Trophoblast cell (in vitro differentiated cells and primary cell): ENCODE measurements at regions not wholly inside any gene's neighbourhood (a gene's known extent, or its start where the extent isn't known, plus 50 kb on each side); places are given as distances from the start of the nearest gene placed in this dataset.

Experiments
- DNase-seq, 2 donors: peaks; one replicate each; pipeline ENCODE4 v3.0.0-alpha.2; 2016
- H2AFZ ChIP-seq: 2 replicates; pipeline ENCODE4 v1.6.1; 2013; ENCODE audit warnings: low read length, moderate library complexity, mild to moderate bottlenecking; ENCODE audit not compliant: insufficient read depth, poor library complexity
- H2AK5ac ChIP-seq: 2 replicates; pipeline ENCODE4 v1.6.1; 2013; ENCODE audit warnings: mild to moderate bottlenecking, low read length
- H2BK120ac ChIP-seq: 2 replicates; pipeline ENCODE4 v1.6.1; 2013; ENCODE audit warnings: low read length, mild to moderate bottlenecking, moderate library complexity; ENCODE audit not compliant: insufficient read depth, poor library complexity
- H2BK12ac ChIP-seq: 2 replicates; pipeline ENCODE4 v1.6.1; 2013; ENCODE audit warnings: mild to moderate bottlenecking, low read length, moderate library complexity
- H2BK5ac ChIP-seq: 2 replicates; pipeline ENCODE4 v1.6.1; 2013; ENCODE audit warnings: low read length, low read depth, moderate library complexity, mild to moderate bottlenecking; ENCODE audit not compliant: poor library complexity
- H3K14ac ChIP-seq: 2 replicates; pipeline ENCODE4 v1.6.1; 2013; ENCODE audit warnings: mild to moderate bottlenecking, low read length
- H3K18ac ChIP-seq: 2 replicates; pipeline ENCODE4 v1.6.1; 2013; ENCODE audit warnings: mild to moderate bottlenecking, low read length
- H3K23ac ChIP-seq: 2 replicates; pipeline ENCODE4 v1.6.1; 2013; ENCODE audit warnings: low read length
- H3K27ac ChIP-seq: 2 replicates; pipeline ENCODE4 v1.5.1; 2013; ENCODE audit warnings: low read depth, mild to moderate bottlenecking, inconsistent platforms, low read length, moderate library complexity
- H3K27me3 ChIP-seq: 2 replicates; pipeline ENCODE4 v1.6.1; 2013; ENCODE audit warnings: inconsistent platforms, mild to moderate bottlenecking, low read length, moderate library complexity; ENCODE audit not compliant: insufficient read depth
- H3K36me3 ChIP-seq, 2 experiments: 1 replicate in 1 of 2; 2 replicates in 1 of 2; pipeline ENCODE4 v1.6.1; 2013; ENCODE audit warnings: low read length in 2 of 2, mild to moderate bottlenecking in 2 of 2, moderate library complexity in 1 of 2; ENCODE audit not compliant: insufficient read depth in 2 of 2, control insufficient read depth in 1 of 2
- H3K4ac ChIP-seq: 2 replicates; pipeline ENCODE4 v1.6.1; 2013; ENCODE audit warnings: low read depth, mild to moderate bottlenecking, low read length, moderate library complexity
- H3K4me1 ChIP-seq, 2 experiments: 1 replicate in 1 of 2; 2 replicates in 1 of 2; pipeline ENCODE4 v1.6.1; 2013; ENCODE audit warnings: low read length in 2 of 2, mild to moderate bottlenecking in 2 of 2, moderate library complexity in 1 of 2; ENCODE audit not compliant: insufficient read depth in 2 of 2, control insufficient read depth in 1 of 2
- H3K4me2 ChIP-seq: 2 replicates; pipeline ENCODE4 v1.6.1; 2013; ENCODE audit warnings: inconsistent platforms, mild to moderate bottlenecking, low read length, moderate library complexity
- H3K4me3 ChIP-seq: 2 replicates; pipeline ENCODE4 v1.5.1; 2013; ENCODE audit warnings: mild to moderate bottlenecking, low read depth, low read length, inconsistent platforms
- H3K79me1 ChIP-seq: one replicate; pipeline ENCODE4 v1.6.1; 2013; ENCODE audit warnings: low read length
- H3K79me2 ChIP-seq: 2 replicates; pipeline ENCODE4 v1.6.1; 2013; ENCODE audit warnings: low read length, mild to moderate bottlenecking; ENCODE audit not compliant: control insufficient read depth, insufficient read depth, poor library complexity
- H3K9ac ChIP-seq: 2 replicates; pipeline ENCODE4 v1.6.1; 2013; ENCODE audit warnings: mild to moderate bottlenecking, low read length
- H3K9me3 ChIP-seq: 2 replicates; pipeline ENCODE4 v1.6.1; 2013; ENCODE audit warnings: low read depth, mild to moderate bottlenecking, control low read depth, inconsistent platforms, low read length; ENCODE audit not compliant: insufficient read depth
- H4K12ac ChIP-seq: 2 replicates; pipeline ENCODE4 v1.6.1; 2013; ENCODE audit warnings: low read depth, mild to moderate bottlenecking, low read length, moderate library complexity
- H4K8ac ChIP-seq: 2 replicates; pipeline ENCODE4 v1.6.1; 2013; ENCODE audit warnings: low read depth, mild to moderate bottlenecking, low read length, moderate library complexity
- H4K91ac ChIP-seq: one replicate; pipeline ENCODE4 v1.6.1; 2013; ENCODE audit warnings: low read depth, mild to moderate bottlenecking, low read length, moderate library complexity
- WGBS: extraction: QIAGEN DNeasy Blood & Tissue Kit; methylation state at CpG from one replicate; pipeline ENCODE4 v1.1.7; 2013; ENCODE audit warnings: missing lambda C conversion rate; ENCODE audit not compliant: insufficient read length, insufficient coverage; ENCODE audit errors: extremely low coverage; 5-methylcytosine and 5-hydroxymethylcytosine counted together

DNA sequence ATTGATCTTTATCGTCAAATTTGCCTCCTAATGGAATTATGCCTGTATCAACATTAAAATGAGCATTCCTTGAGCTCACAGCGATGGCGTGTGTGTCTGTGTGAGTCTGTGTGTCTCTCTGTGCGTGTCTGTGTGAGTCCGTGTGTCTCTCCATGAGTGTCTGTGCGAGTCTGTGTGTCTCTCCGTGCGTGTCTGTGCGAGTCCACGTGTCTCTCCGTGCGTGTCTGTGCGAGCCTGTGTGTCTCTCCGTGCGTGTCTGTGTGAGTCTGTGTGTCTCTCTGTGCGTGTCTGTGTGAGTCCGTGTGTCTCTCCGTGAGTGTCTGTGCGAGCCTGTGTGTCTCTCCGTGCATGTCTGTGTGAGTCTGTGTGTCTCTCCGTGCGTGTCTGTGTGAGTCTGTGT is 326.5 kb upstream of the B3GAT1 start:
- no CpG with 5 or more reads among the region's 22 CpGs for WGBS
- H3K4me3 ChIP-seq = no peak overlapping the region
- no peaks in the 10 kb centered on the region for H3K27me3 ChIP-seq
- H2BK5ac ChIP-seq = no peak overlapping the region
- no peak overlapping the region for H3K4ac ChIP-seq
- H3K4me1 ChIP-seq = peaks cover 0 to 8% of the 10 kb centered on the region in 2 experiments
- no peaks in the 10 kb centered on the region for H3K79me2 ChIP-seq
- no peak overlapping the region for H4K12ac ChIP-seq
- H3K18ac ChIP-seq = peak overlapping the region; percentile 2
- H3K36me3 ChIP-seq = no peaks in the 10 kb centered on the region
- no peak for DNase-seq
- H3K9ac ChIP-seq = no peak overlapping the region
- H2AK5ac ChIP-seq = no peak overlapping the region
- no peak overlapping the region for H2AFZ ChIP-seq
- H3K9me3 ChIP-seq = peaks cover 11% of the 10 kb centered on the region
- peak overlapping the region; percentile 30 for H3K14ac ChIP-seq
- no peak overlapping the region for H4K8ac ChIP-seq
- no peak overlapping the region for H4K91ac ChIP-seq
- H2BK120ac ChIP-seq = no peak overlapping the region
- H3K27ac ChIP-seq = no peak overlapping the region
- H3K4me2 ChIP-seq = no peak overlapping the region
- no peak overlapping the region for H2BK12ac ChIP-seq
- H3K79me1 ChIP-seq = no peaks in the 10 kb centered on the region
- H3K23ac ChIP-seq = no peak overlapping the region

DNA sequence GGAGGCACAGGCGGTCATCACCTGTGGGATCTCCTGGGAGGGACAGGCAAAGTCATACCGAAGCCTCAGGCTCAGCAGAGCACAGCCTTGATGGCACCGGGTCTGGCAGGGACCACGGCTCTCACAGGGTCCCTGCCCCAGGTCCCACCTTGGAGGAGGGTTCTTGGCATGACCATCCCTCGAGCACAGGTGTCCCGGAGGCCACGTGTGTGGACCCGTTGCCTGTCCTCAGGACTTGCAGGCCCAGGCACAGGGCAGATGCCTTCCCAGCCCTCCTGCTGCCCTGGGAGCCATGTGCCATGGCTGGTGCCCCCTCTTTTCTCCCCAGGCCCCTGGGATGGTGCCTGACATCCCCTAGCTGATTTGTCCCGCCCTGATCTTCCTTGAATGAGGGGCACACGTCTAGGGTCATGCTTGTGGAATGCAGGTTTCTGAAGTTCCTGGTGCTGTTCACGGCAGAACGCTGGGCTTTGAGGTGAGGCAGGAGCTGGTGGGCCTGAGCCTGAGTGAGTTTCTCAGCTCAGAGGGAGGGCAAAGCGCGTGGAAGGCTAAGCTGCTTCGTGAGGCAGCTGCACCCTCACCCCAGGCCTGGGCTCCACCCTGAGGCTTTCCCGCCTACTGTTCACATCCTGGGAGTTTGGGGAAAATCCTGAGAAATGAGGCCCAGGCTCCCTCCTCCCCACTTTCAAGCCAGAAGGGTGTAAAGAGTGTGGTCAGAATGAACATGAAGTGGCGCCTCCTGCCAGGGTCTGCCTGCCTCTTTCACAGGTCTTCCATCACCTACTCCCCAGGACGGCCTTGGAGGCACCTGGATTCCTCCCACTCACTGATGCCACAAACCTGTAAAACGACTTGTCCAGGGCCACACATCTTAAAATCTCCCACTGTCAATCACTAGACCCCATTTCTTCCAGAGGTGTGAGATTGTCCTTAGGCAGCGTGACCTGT is 325.8 kb upstream of the B3GAT1 start:
- Histone ChIP-seq H3K18ac (no peak overlapping the region), H3K27me3 (no peaks in the 10 kb centered on the region), H3K4me1 (peaks cover 0 to 9% of the 10 kb centered on the region in 2 experiments), H3K9me3 (peaks cover 11% of the 10 kb centered on the region), H3K4me3 (no peak overlapping the region), H3K14ac (no peak overlapping the region), H2BK5ac (no peak overlapping the region), H3K9ac (no peak overlapping the region), H3K79me1 (no peaks in the 10 kb centered on the region), H2BK12ac (no peak overlapping the region), H2AFZ (no peak overlapping the region), H3K4ac (no peak overlapping the region), H3K36me3 (no peaks in the 10 kb centered on the region), H3K23ac (no peak overlapping the region), H3K79me2 (no peaks in the 10 kb centered on the region), H3K27ac (no peak overlapping the region), H2AK5ac (no peak overlapping the region), H4K91ac (no peak overlapping the region), H2BK120ac (no peak overlapping the region), H3K4me2 (no peak overlapping the region), H4K8ac (no peak overlapping the region), H4K12ac (no peak overlapping the region)
- no peak for DNase-seq
- WGBS = no CpG with 5 or more reads among the region's 20 CpGs

DNA sequence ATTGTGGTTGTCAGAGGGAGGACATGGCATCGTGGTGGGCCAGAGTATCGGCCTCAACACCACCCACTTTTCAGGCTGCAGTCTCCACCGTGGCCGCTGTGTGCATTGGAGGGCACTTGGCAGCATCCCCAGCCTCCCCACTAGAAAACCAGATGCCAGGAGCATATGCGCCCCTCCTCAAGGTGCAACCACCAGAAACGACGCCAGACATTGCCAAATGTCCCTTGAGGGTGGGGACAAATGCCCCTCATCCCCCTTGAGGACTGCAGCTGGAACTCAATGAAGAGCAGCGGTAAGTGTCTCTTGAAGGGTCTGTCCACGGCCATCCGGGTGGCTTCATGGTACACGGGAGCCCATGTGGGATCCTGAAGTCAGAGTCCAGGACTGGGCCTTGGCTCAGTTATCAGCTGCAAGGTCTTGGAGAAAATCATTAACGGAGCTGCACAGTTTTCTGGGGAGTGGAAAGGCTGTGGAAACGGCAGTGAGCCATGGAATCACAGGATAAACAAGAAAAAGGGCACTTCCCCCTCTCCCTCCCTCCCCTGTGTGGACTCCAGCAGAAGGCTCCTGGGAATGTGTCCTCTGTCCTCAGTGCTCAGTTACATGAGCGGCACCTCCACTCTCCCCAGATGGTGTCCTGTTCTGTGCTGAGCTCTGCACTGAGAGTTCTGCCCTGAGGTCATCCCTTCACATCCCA is 324.4 kb upstream of the B3GAT1 start:
- H3K79me1 ChIP-seq = no peaks in the 10 kb centered on the region
- H2BK12ac ChIP-seq = no peak overlapping the region
- DNase-seq = no peak
- no peak overlapping the region for H3K27ac ChIP-seq
- H3K18ac ChIP-seq = no peak overlapping the region
- no peaks in the 10 kb centered on the region for H3K27me3 ChIP-seq
- H3K79me2 ChIP-seq = no peaks in the 10 kb centered on the region
- H2BK120ac ChIP-seq = no peak overlapping the region
- H4K91ac ChIP-seq = no peak overlapping the region
- H3K4me3 ChIP-seq = no peak overlapping the region
- H3K4me2 ChIP-seq = no peak overlapping the region
- H3K4ac ChIP-seq = no peak overlapping the region
- H4K12ac ChIP-seq = no peak overlapping the region
- H3K9ac ChIP-seq = no peak overlapping the region
- no CpG with 5 or more reads among the region's 14 CpGs for WGBS
- no peak overlapping the region for H3K14ac ChIP-seq
- no peak overlapping the region for H2AFZ ChIP-seq
- peaks cover 11% of the 10 kb centered on the region for H3K9me3 ChIP-seq
- H3K4me1 ChIP-seq = peaks cover 0 to 7% of the 10 kb centered on the region in 2 experiments
- no peak overlapping the region for H3K23ac ChIP-seq
- H2AK5ac ChIP-seq = no peak overlapping the region
- no peak overlapping the region for H2BK5ac ChIP-seq
- no peaks in the 10 kb centered on the region for H3K36me3 ChIP-seq
- H4K8ac ChIP-seq = no peak overlapping the region

DNA sequence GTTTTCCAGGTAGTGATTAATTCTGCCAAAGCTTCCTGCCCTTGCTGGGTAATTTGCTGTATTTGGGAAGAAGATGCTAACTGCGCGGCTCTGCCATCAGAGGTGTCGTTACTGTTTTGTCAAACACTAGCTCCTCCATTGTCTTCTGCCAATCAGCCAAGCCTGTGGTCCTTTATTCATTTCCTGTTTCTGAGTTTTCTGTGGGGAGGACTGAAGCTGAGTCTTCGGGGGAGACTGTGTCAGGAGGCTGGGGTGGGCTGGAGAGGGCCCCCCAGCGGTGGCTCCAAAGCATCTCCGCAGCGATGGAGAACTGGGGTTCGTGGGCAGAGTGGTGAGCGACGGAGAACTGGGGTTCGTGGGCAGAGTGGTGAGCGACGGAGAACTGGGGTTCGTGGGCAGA is 322.9 kb upstream of the B3GAT1 start:
- no peak overlapping the region for H4K12ac ChIP-seq
- no peak overlapping the region for H3K9ac ChIP-seq
- no peak for DNase-seq
- H2BK120ac ChIP-seq = no peak overlapping the region
- H3K79me1 ChIP-seq = no peaks in the 10 kb centered on the region
- WGBS = no CpG with 5 or more reads among the region's 14 CpGs
- no peak overlapping the region for H2BK5ac ChIP-seq
- no peak overlapping the region for H2AK5ac ChIP-seq
- H3K27me3 ChIP-seq = no peaks in the 10 kb centered on the region
- H3K4me2 ChIP-seq = no peak overlapping the region
- no peak overlapping the region for H3K4me3 ChIP-seq
- no peak overlapping the region for H3K27ac ChIP-seq
- H3K18ac ChIP-seq = no peak overlapping the region
- H3K9me3 ChIP-seq = peaks cover 5% of the 10 kb centered on the region
- no peak overlapping the region for H4K8ac ChIP-seq
- H3K79me2 ChIP-seq = no peaks in the 10 kb centered on the region
- no peak overlapping the region for H2BK12ac ChIP-seq
- peaks cover 2 to 7% of the 10 kb centered on the region in 2 experiments for H3K4me1 ChIP-seq
- no peak overlapping the region for H4K91ac ChIP-seq
- H2AFZ ChIP-seq = no peak overlapping the region
- H3K4ac ChIP-seq = no peak overlapping the region
- no peak overlapping the region for H3K14ac ChIP-seq
- H3K23ac ChIP-seq = no peak overlapping the region
- H3K36me3 ChIP-seq = no peaks in the 10 kb centered on the region
